GM21723 (cell line): ENCODE measurements at regions not wholly inside any gene's neighbourhood (a gene's known extent, or its start where the extent isn't known, plus 50 kb on each side); places are given as distances from the start of the nearest gene placed in this dataset.

ENCODE experiments used
- ATAC-seq: cut with Tn5 transposase; IDR thresholded peaks from one replicate; pipeline ENCODE4 v1.9.1; 2021; ENCODE audit warnings: mild to moderate bottlenecking, moderate library complexity; ENCODE audit not compliant: unreplicated experiment

- no peak for ATAC-seq
Observed at GRCh38 chr17:69761767-69762321, 313.2 kb upstream of the KCNJ16 start.

DNA sequence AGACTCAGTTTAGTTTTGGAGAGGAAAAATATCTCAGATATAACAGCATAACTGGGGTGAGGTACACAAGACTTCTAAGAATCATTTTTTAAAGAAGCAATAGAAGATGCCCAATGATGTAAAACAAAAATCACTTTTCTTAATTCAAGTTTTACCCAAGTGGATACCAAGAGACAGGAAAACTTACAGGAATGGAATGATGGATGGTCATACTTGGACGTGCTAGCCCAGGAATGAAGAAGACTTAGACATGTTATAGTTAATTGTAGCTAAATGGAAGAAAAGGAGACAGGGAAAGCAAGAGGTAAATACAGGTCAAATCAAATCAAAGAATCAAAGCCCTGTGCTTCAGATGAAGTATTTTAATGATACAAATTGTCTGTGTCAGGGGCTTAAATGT, 312.7 kb upstream of the KCNJ16 start:
- ATAC-seq, result no peak

GRCh38 chr17:69762766-69763165, 312.3 kb upstream of the KCNJ16 start:
- no peak for ATAC-seq

GRCh38 chr17:69763503-69763902, 311.5 kb upstream of the KCNJ16 start:
- no peak for ATAC-seq

DNA sequence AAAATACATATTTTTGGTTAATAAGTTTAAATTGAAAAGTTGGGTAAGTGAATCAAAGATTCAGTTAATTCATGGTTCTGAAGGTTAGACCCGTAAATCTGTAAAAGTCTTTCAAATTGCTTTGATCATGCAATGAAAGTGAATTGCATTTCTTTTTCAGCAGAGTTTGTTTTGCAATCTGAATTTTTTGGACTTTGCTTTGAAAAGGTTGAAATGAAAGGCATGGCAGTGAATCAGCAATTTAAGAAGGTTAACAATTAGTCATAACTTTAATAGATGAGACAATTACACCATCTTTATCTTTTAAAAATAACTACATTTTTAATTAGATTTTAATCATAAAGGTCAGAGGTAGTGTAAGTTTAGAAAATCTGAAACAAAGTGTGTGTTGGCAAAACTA, 310.9 kb upstream of the KCNJ16 start:
- ATAC-seq, result no peak

GRCh38 chr17:69769050-69769449, 306.0 kb upstream of the KCNJ16 start:
- no peak for ATAC-seq

GRCh38 chr17:69773081-69773480, 301.9 kb upstream of the KCNJ16 start:
- no peak for ATAC-seq

DNA sequence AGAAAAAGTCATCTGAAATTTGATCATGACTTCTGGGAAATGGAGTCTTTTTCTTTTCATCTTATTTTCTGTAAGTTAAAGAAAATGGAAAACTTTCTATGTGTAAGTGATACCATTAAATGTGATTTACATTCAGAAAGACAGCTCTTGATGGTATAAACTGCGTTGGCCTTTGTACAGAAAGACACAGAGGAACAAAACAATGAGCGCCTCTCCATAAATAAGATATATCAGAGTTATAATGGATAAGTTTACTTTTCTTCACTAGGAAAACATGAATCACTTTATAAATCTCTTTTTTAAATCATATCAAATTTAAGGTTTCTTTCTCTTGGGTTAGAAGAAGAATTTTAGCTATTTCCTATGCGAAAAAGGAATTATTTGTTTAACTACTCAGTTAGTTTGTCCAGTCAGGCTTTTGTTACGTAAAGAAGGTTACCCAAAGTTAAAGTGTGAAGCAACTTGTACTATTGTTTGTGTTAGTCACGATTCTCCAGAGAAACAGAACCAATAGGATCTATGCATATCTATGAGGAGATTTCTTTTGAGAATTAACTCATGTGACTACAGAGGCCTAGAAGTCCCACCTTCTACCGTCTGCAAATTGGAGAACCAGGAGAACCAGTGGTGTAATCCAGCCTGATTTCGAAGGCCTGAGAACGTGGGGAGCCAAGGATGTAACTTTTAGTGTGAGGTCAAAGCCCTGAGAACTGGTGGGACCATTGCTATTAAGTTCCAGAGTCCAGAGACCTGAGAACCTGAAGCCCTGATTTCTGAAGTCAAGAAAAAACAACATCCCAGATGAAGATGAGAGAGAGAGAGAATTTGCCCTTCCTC, 295.4 kb upstream of the KCNJ16 start:
- no peak for ATAC-seq

DNA sequence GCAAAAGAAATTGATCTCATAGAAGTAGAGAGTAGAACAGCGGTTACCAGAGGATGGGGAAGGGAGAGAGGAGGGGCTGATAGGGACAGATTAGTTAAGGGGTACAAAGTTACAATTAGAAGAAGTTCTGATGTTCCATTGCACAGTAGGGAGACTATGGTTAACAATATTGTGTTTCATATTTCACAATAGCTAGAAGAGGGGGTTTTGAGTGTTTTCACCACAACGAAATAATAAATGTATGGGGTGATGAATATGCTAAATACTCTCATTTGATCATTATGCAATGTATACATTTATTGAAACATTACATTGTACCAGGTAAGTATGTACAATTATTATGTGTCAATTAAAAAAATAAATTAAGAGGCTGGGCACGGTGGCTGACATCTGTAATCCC, 291.2 kb upstream of the KCNJ16 start:
- ATAC-seq, result no peak

DNA sequence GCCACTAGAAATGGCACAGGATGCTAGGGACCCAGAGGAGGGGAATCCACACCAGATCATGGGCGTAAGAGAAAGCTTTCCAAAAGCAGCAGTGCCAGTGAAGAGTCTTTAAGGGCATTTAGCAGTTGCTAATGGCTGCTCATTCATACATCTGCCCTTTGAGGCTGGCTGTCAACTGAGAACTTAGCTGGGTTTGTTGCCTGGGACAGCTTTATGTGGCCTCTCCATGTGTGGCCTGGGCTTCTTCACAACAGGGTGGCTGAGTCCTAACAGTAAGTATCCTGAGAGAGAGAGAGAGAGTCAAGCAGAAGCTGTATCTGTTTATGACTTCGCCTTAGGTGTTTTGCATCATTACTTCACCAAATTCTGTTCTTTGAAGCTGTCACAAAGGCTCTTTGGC, 286.1 kb upstream of the KCNJ16 start:
- no peak for ATAC-seq

DNA sequence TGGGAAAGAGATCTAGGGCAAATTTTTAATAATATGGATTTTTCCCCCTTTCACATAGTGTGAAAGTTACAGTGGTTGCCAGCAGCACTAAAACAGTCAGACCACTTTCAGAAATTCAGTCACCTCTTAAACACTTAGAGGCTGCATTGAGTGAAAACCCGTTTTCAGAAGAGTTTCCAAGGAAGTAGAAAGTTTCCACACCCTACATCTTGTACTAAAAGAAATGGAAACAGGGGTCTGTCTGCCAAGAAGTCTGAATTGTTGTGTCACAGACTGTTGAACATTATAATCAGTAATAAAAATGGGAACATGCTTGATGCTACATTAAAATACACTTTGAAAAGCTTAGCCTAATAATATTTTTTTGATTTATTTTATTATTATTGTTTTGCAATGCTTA, 278.9 kb upstream of the KCNJ16 start:
- ATAC-seq, result no peak

- ATAC-seq, result no peak
Observed at GRCh38 chr17:69800870-69801269, 274.2 kb upstream of the KCNJ16 start.

DNA sequence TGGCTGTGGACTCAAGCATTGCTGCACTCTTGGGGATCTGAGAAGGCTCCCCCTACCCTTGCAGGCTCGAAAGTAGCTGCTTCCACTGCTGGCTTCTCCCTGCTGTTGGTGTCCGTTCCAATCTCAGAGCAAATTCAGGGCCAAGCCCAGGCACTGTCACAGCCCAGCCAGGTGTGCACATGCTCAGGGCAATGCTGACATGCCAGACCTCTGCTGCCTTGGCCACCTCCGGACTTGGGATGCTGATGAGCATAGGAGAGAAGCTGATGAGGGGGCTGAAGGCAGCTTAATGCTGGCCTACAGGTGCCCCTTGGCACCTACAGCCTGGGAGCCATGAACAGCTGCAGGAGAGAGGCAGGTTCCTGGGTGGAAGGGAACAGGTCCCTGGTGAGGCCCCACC, 273.7 kb upstream of the KCNJ16 start:
- ATAC-seq, result no peak

DNA sequence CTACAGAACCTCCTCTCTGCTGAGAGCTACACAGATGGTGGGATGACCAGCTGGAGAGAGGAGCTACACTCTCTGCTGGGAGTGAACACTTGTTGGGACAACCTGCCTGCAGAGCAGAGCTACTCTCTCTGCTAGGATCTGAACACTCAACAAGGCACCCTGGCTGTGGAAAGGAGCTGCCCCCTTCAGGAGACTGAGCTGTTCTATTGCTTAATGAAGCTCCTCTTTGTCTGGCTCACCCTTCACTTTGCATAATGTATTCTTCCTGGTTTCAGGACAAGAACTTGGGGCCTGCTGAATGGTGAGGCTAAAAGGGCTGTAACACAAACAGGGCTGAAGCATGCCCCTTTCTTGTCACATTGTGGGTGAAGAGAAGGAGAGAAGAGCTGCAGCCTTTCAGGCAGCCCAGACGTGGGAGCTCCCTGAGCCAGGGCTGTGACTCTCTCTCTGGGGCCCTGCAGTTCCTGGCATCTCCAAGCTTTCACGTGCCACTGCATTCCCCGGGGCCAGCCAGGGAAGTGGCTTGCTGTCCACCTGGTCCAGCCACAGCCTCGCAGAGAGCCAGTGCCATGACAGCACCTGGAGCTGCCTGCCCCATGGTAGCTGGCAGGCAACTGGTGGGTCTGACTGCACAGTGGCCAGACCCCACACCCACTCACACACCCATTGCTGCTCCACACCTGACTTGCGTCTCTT, 272.8 kb upstream of the KCNJ16 start:
- no peak for ATAC-seq

- no peak for ATAC-seq
Observed at GRCh38 chr17:69809331-69809730, 265.7 kb upstream of the KCNJ16 start.

DNA sequence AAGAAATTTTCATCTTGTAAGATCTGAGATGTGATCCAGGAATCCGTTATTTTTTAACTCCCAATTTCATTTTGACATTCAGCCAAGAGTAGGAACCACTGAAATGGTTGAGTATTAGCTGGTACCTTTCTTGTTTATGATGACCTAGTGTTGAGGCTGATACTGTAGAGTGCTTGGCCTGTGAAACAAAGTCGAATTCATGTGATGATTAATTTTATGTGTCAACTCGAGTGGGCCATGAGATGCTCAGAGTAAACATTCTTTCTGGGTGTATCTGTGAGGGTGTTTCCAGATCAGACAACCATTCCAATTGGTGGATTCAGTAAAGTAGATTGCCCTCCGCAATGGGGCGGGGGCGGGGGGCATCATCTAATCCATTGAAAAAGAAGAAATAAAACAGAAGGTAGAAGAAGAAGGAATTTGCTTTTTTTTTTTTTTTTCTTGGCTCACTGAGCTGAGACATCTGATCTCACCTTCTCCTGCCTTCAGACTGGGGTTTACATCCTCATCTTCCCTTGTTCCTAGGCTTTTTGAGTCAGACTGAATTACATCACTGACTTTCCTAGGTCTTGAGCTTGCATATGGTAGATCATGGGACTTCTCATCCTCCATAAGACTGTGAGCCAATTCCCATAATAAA, 264.6 kb upstream of the KCNJ16 start:
- no peak for ATAC-seq

DNA sequence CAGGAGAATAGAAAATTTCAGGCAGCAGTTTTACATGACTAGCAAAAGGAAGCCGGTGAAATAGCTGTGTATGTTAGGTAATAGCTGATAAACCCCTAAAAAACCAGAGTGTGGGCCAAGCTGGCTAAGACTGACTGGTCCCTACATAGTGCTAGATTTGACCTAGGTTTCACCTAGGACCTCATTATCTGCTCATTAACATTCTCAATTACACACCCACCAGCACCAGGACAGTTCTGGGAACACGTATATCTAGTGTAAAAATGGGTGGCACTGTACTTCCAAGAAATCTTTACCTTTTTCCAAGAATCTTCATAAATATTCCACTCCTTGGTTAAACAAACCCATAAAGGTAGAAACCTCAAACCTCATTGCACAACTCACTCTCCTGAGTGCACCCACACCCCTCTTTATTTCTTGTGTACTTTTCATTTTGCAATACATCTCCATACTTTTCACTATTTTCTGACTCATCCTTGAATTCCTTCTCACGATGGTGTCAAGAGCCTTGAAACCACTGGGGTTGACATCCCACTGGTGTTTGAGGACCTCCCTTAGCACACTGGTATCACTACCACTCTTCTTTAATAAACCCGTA, 262.7 kb upstream of the KCNJ16 start:
- ATAC-seq, result no peak

DNA sequence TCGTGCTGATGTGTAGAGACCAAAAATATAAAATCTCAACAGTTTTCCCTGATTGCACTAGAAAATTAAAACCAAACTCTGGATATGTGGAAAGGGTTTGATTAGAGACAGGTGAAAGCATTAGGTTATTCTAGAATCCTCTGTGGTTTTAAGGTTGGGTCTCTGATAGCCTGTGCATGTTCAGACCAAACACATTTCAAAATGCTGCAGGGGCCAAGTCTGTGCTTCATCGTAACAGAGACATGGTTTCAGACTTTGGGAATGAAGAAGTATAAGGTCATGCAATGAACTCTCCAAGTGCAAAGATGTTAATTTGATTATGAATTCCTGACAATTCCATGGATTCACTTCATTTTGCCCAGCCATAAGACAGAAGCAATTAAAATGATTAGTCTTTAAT, 261.0 kb upstream of the KCNJ16 start:
- ATAC-seq, result no peak

- ATAC-seq, result no peak
Observed at GRCh38 chr17:69815406-69815805, 259.6 kb upstream of the KCNJ16 start.

GRCh38 chr17:69818467-69818866, 256.6 kb upstream of the KCNJ16 start:
- no peak for ATAC-seq
